ENCODE measurements at regions not wholly inside any gene's neighbourhood (a gene's known extent, or its start where the extent isn't known, plus 50 kb on each side); places are given as distances from the start of the nearest gene placed in this dataset.
A peak's percentile ranks its signal among the peaks of the same experiment; 100 is the strongest.

DNA sequence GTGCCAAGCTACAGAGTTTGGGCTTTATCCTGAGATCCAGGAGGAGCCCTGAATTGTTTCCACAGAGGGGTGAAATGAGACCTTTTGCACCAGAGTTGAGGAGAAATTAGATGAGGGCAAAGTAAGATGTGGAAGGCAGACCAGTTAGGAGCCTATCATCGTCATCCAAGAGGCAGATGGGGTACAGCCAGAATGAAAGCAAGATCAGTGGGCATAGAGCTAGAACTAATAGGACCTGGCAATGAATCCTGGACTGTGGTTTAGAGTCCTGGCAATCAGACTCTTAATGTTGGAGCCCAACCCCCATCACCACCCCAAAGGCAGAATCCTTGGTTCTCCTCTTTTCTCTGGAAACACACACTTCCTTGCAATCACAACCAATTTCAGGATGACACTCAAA, 166.6 kb upstream of the HMGA2 start:
- no peak for DNase-seq (ENCODE audit: low read depth, low spot score)
- CTCF ChIA-PET: interaction anchor here (1.2 to 2.5 kb wide), 2 partner anchors 55 to 101 kb away, joined by 4 to 10 read pairs; no protein-coding TSS in a partner anchor
- Histone ChIP-seq H3K9ac (ENCODE audit: low read length) (peak overlapping the region; percentile 58), H4K20me1 (ENCODE audit: insufficient read depth) (no peaks in the 10 kb centered on the region), H3K27me3 (ENCODE audit: insufficient read depth, low read length) (no peaks in the 10 kb centered on the region), H3K4me2 (ENCODE audit: low read length) (peak overlapping the region; percentile 57), H3K9me2 (ENCODE audit: insufficient read depth) (no peaks in the 10 kb centered on the region), H3K9me3 (ENCODE audit: control insufficient read depth in 1 of 2, insufficient read depth in 1 of 2, low read depth in 1 of 2, low read length in 2 of 2) (no peaks in the 10 kb centered on the region), H3K4me3 (replicated peaks in 1 of 2; ENCODE audit: low read depth in 1 of 2, low read length in 2 of 2) (no peak overlapping the region), H3K36me3 (ENCODE audit: control insufficient read depth in 1 of 2, insufficient read depth in 2 of 2, low read length in 2 of 2) (peaks cover 0 to 2% of the 10 kb centered on the region in 2 experiments; a peak in 2 of 4 replicates), H3K79me2 (ENCODE audit: insufficient read depth, low read length) (no peaks in the 10 kb centered on the region), H2AFZ (ENCODE audit: low read depth, low read length, poor library complexity, severe bottlenecking) (no peak overlapping the region), H3K4me1 (ENCODE audit: control insufficient read depth in 1 of 2, insufficient read depth in 2 of 2, low read length in 2 of 2) (peaks cover 47 to 72% of the 10 kb centered on the region in 2 experiments), H3K27ac (ENCODE audit: low read depth, low read length) (peak overlapping the region; percentile 100)
- POLR2A ChIA-PET: interaction anchor here (0.9 to 2.3 kb wide), 15 partner anchors 9 to 351 kb away, joined by 3 to 15 read pairs (median 4); partner anchors contain the start of gene HMGA2
- intact Hi-C loops (cut with micrococcal nuclease): loop anchor here (1.0 to 2.0 kb wide), 4 partner anchors 55 to 167 kb away; partner anchors contain the start of gene HMGA2
- TF ChIP-seq EZH2 (IDR thresholded peaks at IDR 0.05): no peak
- TF ChIP-seq CEBPB (IDR thresholded peaks at IDR 0.05; ENCODE audit: low read depth): no peak
- no peak for TF ChIP-seq EZH2phosphoT487 (IDR thresholded peaks at IDR 0.05; ENCODE audit: borderline replicate concordance)
- no peak for TF ChIP-seq ELF1 (IDR thresholded peaks at IDR 0.05; ENCODE audit: borderline replicate concordance, low read depth)
- TF ChIP-seq POLR2AphosphoS5 (IDR thresholded peaks at IDR 0.05; ENCODE audit: low read depth, low read length): peak; percentile 43; the same call in 1 of the 2 replicates
- TF ChIP-seq EGR1 (IDR thresholded peaks at IDR 0.05; ENCODE audit: low read depth): no peak
- no TSS peak for BruUV-seq (replicated peaks)
- RAD21 ChIA-PET (ENCODE audit: low non-redundant PET in 1 of 2, low total read pairs in 2 of 2, uncharacterized antibody in 2 of 2, unreplicated experiment in 2 of 2): interaction anchor here in 1 of 2 experiments (1.0 kb wide), 1 partner anchor 55 kb away, joined by 3 read pairs; no protein-coding TSS in a partner anchor
- peak; percentile 18 for ATAC-seq

GRCh38 chr12:65658360-65658759, 165.9 kb upstream of the HMGA2 start:
- no peaks in the 10 kb centered on the region for H3K27me3 ChIP-seq (ENCODE audit: insufficient read depth, low read length)
- no peaks in the 10 kb centered on the region for H4K20me1 ChIP-seq (ENCODE audit: insufficient read depth)
- DNase-seq (ENCODE audit: low read depth, low spot score) (no peak), ATAC-seq (no peak)
- ChIA-PET RAD21 (ENCODE audit: low non-redundant PET in 1 of 2, low total read pairs in 2 of 2, uncharacterized antibody in 2 of 2, unreplicated experiment in 2 of 2) (no interaction called here), POLR2A (interaction anchor here (0.9 to 2.3 kb wide), 6 partner anchors 10 to 56 kb away, joined by 3 to 15 read pairs (median 5); no protein-coding TSS in a partner anchor), CTCF (interaction anchor here (2.5 kb wide), 1 partner anchor 56 kb away, joined by 10 read pairs; no protein-coding TSS in a partner anchor)
- H3K4me1 ChIP-seq (ENCODE audit: control insufficient read depth in 1 of 2, insufficient read depth in 2 of 2, low read length in 2 of 2): peaks cover 47 to 69% of the 10 kb centered on the region in 2 experiments
- H3K27ac ChIP-seq (ENCODE audit: low read depth, low read length): peak overlapping the region; percentile 100
- no TSS peak for BruUV-seq (replicated peaks)
- H3K4me3 ChIP-seq (replicated peaks in 1 of 2; ENCODE audit: low read depth in 1 of 2, low read length in 2 of 2): no peak overlapping the region
- no peaks in the 10 kb centered on the region for H3K79me2 ChIP-seq (ENCODE audit: insufficient read depth, low read length)
- H3K36me3 ChIP-seq (ENCODE audit: control insufficient read depth in 1 of 2, insufficient read depth in 2 of 2, low read length in 2 of 2): peaks cover 0 to 9% of the 10 kb centered on the region in 2 experiments; a peak in 2 of 4 replicates
- H3K9me3 ChIP-seq (ENCODE audit: control insufficient read depth in 1 of 2, insufficient read depth in 1 of 2, low read depth in 1 of 2, low read length in 2 of 2): peaks cover 0 to 5% of the 10 kb centered on the region in 2 experiments; a peak in 1 of 4 replicates
- H2AFZ ChIP-seq (ENCODE audit: low read depth, low read length, poor library complexity, severe bottlenecking): no peak overlapping the region
- no peaks in the 10 kb centered on the region for H3K9me2 ChIP-seq (ENCODE audit: insufficient read depth)
- H3K9ac ChIP-seq (ENCODE audit: low read length): peak overlapping the region; percentile 23
- no peak overlapping the region; the same call in 1 of the 2 replicates for H3K4me2 ChIP-seq (ENCODE audit: low read length)
- intact Hi-C loops (cut with micrococcal nuclease): no loop called here
- TF ChIP-seq SP1 (IDR thresholded peaks at IDR 0.05; ENCODE audit: low read depth) (no peak), CEBPB (IDR thresholded peaks at IDR 0.05; ENCODE audit: low read depth) (peak; percentile 54), EZH2phosphoT487 (IDR thresholded peaks at IDR 0.05; ENCODE audit: borderline replicate concordance) (no peak), ELF1 (IDR thresholded peaks at IDR 0.05; ENCODE audit: borderline replicate concordance, low read depth) (no peak), YY1 (IDR thresholded peaks at IDR 0.05; ENCODE audit: extremely low read depth, insufficient replicate concordance, low read depth, low read length) (no peak)

Measured in HCT116 (cell line).